Activated naive CD8-positive, alpha-beta T cell (primary cell): ENCODE measurements at regions not wholly inside any gene's neighbourhood (a gene's known extent, or its start where the extent isn't known, plus 50 kb on each side); places are given as distances from the start of the nearest gene placed in this dataset.
"Not testable (repeated sequence)": the region's sequence is repeated elsewhere in the genome, so short reads cannot be mapped to it uniquely, and the experiment has no call there.

Experiments
- H3K27ac Mint-ChIP-seq: one replicate; pipeline ENCODE4 v1.8.0; 2021; ENCODE audit warnings: mixed read lengths
- H3K27me3 Mint-ChIP-seq: one replicate; pipeline ENCODE4 v1.8.0; 2021; ENCODE audit warnings: mixed read lengths
- H3K36me3 Mint-ChIP-seq: one replicate; pipeline ENCODE4 v1.8.0; 2021; ENCODE audit warnings: mixed read lengths
- H3K4me1 Mint-ChIP-seq: one replicate; pipeline ENCODE4 v1.8.0; 2021; ENCODE audit warnings: low read depth, mixed read lengths
- H3K4me3 Mint-ChIP-seq: one replicate; pipeline ENCODE4 v1.8.0; 2021; ENCODE audit warnings: mild to moderate bottlenecking, mixed read lengths
- H3K9me3 Mint-ChIP-seq: one replicate; pipeline ENCODE4 v1.8.0; 2021; ENCODE audit warnings: low read depth, mixed read lengths

- Mint-ChIP-seq H3K27ac (no peak overlapping the region), H3K9me3 (no peaks in the 10 kb centered on the region), H3K36me3 (peaks cover 11% of the 10 kb centered on the region), H3K4me1 (no peaks in the 10 kb centered on the region), H3K4me3 (no peak overlapping the region), H3K27me3 (no peaks in the 10 kb centered on the region)
These were observed 234.3 kb downstream of the UTRN start for GRCh38 chr6:144519426-144519825.

GRCh38 chr6:144528743-144529425, 243.7 kb downstream of the UTRN start:
- no peak overlapping the region for H3K4me3 Mint-ChIP-seq
- peak overlapping the region; percentile 58 for H3K27ac Mint-ChIP-seq
- no peaks in the 10 kb centered on the region for H3K27me3 Mint-ChIP-seq
- peaks cover 4% of the 10 kb centered on the region for H3K4me1 Mint-ChIP-seq
- H3K36me3 Mint-ChIP-seq = peaks cover 22% of the 10 kb centered on the region
- H3K9me3 Mint-ChIP-seq = no peaks in the 10 kb centered on the region

- Mint-ChIP-seq H3K4me1 (peaks cover 3% of the 10 kb centered on the region), H3K9me3 (no peaks in the 10 kb centered on the region), H3K27ac (no peak overlapping the region), H3K36me3 (peaks cover 19% of the 10 kb centered on the region), H3K4me3 (no peak overlapping the region), H3K27me3 (no peaks in the 10 kb centered on the region)
These were observed 245.0 kb downstream of the UTRN start for GRCh38 chr6:144530118-144530517.

- H3K4me3 Mint-ChIP-seq, H3K27me3 Mint-ChIP-seq, H3K9me3 Mint-ChIP-seq, H3K4me1 Mint-ChIP-seq, H3K27ac Mint-ChIP-seq: not testable (repeated sequence)
- peaks cover 12% of the 10 kb centered on the region for H3K36me3 Mint-ChIP-seq
These were observed 247.1 kb downstream of the UTRN start for GRCh38 chr6:144532238-144532637.

GRCh38 chr6:144534180-144534579, 249.0 kb downstream of the UTRN start:
- H3K36me3 Mint-ChIP-seq = peaks cover 14% of the 10 kb centered on the region
- peaks cover 2% of the 10 kb centered on the region for H3K4me1 Mint-ChIP-seq
- no peak overlapping the region for H3K4me3 Mint-ChIP-seq
- no peaks in the 10 kb centered on the region for H3K9me3 Mint-ChIP-seq
- H3K27me3 Mint-ChIP-seq = no peaks in the 10 kb centered on the region
- H3K27ac Mint-ChIP-seq = no peak overlapping the region

GRCh38 chr6:144535630-144536029, 250.5 kb downstream of the UTRN start:
- Mint-ChIP-seq H3K36me3 (peaks cover 15% of the 10 kb centered on the region), H3K4me3 (no peak overlapping the region), H3K4me1 (no peaks in the 10 kb centered on the region), H3K9me3 (no peaks in the 10 kb centered on the region), H3K27ac (no peak overlapping the region), H3K27me3 (no peaks in the 10 kb centered on the region)

- no peaks in the 10 kb centered on the region for H3K27me3 Mint-ChIP-seq
- H3K9me3 Mint-ChIP-seq = no peaks in the 10 kb centered on the region
- no peak overlapping the region for H3K27ac Mint-ChIP-seq
- no peaks in the 10 kb centered on the region for H3K4me1 Mint-ChIP-seq
- H3K36me3 Mint-ChIP-seq = peaks cover 20% of the 10 kb centered on the region
- no peak overlapping the region for H3K4me3 Mint-ChIP-seq
These were observed 250.9 kb downstream of the UTRN start for GRCh38 chr6:144536079-144536478.

- H3K27ac Mint-ChIP-seq = no peak overlapping the region
- no peak overlapping the region for H3K4me3 Mint-ChIP-seq
- H3K36me3 Mint-ChIP-seq = peaks cover 23% of the 10 kb centered on the region
- H3K27me3 Mint-ChIP-seq = no peaks in the 10 kb centered on the region
- H3K9me3 Mint-ChIP-seq = no peaks in the 10 kb centered on the region
- H3K4me1 Mint-ChIP-seq = no peaks in the 10 kb centered on the region
These were observed 258.1 kb downstream of the UTRN start for GRCh38 chr6:144543006-144543871.

- Mint-ChIP-seq H3K4me1 (no peaks in the 10 kb centered on the region), H3K27me3 (no peaks in the 10 kb centered on the region), H3K4me3 (no peak overlapping the region), H3K36me3 (peaks cover 26% of the 10 kb centered on the region), H3K9me3 (no peaks in the 10 kb centered on the region), H3K27ac (no peak overlapping the region)
These were observed 259.2 kb downstream of the UTRN start for GRCh38 chr6:144544266-144544830.

GRCh38 chr6:144546807-144547206, 261.7 kb downstream of the UTRN start:
- Mint-ChIP-seq H3K4me1 (no peaks in the 10 kb centered on the region), H3K27me3 (no peaks in the 10 kb centered on the region), H3K27ac (no peak overlapping the region), H3K4me3 (no peak overlapping the region), H3K9me3 (no peaks in the 10 kb centered on the region), H3K36me3 (peaks cover 25% of the 10 kb centered on the region)

GRCh38 chr6:144547409-144547808, 262.3 kb downstream of the UTRN start:
- Mint-ChIP-seq H3K4me3 (no peak overlapping the region), H3K36me3 (peaks cover 25% of the 10 kb centered on the region), H3K9me3 (no peaks in the 10 kb centered on the region), H3K4me1 (no peaks in the 10 kb centered on the region), H3K27me3 (no peaks in the 10 kb centered on the region), H3K27ac (no peak overlapping the region)

GRCh38 chr6:144548536-144548935, 263.4 kb downstream of the UTRN start:
- H3K27ac Mint-ChIP-seq = no peak overlapping the region
- H3K9me3 Mint-ChIP-seq = no peaks in the 10 kb centered on the region
- H3K4me1 Mint-ChIP-seq = no peaks in the 10 kb centered on the region
- no peak overlapping the region for H3K4me3 Mint-ChIP-seq
- peaks cover 25% of the 10 kb centered on the region for H3K36me3 Mint-ChIP-seq
- no peaks in the 10 kb centered on the region for H3K27me3 Mint-ChIP-seq

- Mint-ChIP-seq H3K4me3 (no peak overlapping the region), H3K36me3 (peaks cover 28% of the 10 kb centered on the region), H3K4me1 (no peaks in the 10 kb centered on the region), H3K27ac (no peak overlapping the region), H3K9me3 (no peaks in the 10 kb centered on the region), H3K27me3 (no peaks in the 10 kb centered on the region)
These were observed 265.0 kb downstream of the UTRN start for GRCh38 chr6:144549837-144550747.

- peaks cover 25% of the 10 kb centered on the region for H3K36me3 Mint-ChIP-seq
- H3K27ac Mint-ChIP-seq = no peak overlapping the region
- H3K4me3 Mint-ChIP-seq = no peak overlapping the region
- H3K4me1 Mint-ChIP-seq = no peaks in the 10 kb centered on the region
- no peaks in the 10 kb centered on the region for H3K27me3 Mint-ChIP-seq
- H3K9me3 Mint-ChIP-seq = no peaks in the 10 kb centered on the region
These were observed 266.2 kb downstream of the UTRN start for GRCh38 chr6:144551339-144551738.
